ENCODE measurements at regions not wholly inside any gene's neighbourhood (a gene's known extent, or its start where the extent isn't known, plus 50 kb on each side); places are given as distances from the start of the nearest gene placed in this dataset.

DNA sequence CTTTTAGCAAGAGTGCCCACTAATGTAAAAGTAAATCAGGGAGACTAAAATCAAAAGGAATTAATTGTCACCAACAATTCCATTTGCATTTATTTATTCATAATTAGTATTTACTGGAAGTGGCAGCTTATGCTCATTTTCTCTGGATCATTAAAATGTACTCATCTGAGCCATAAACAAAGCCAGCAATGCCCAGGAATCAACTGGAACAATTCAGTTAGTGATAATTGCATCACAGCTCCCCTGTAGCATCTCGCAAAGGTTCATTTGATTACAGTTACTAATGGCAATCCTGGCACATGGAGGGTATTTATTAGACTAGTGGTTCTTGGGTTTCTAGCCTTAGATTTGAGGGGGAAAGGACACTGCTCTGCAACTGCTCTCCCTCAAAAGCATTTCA is 92.7 kb upstream of the C1orf21 start:
- TF ChIP-seq, protein P1, sequence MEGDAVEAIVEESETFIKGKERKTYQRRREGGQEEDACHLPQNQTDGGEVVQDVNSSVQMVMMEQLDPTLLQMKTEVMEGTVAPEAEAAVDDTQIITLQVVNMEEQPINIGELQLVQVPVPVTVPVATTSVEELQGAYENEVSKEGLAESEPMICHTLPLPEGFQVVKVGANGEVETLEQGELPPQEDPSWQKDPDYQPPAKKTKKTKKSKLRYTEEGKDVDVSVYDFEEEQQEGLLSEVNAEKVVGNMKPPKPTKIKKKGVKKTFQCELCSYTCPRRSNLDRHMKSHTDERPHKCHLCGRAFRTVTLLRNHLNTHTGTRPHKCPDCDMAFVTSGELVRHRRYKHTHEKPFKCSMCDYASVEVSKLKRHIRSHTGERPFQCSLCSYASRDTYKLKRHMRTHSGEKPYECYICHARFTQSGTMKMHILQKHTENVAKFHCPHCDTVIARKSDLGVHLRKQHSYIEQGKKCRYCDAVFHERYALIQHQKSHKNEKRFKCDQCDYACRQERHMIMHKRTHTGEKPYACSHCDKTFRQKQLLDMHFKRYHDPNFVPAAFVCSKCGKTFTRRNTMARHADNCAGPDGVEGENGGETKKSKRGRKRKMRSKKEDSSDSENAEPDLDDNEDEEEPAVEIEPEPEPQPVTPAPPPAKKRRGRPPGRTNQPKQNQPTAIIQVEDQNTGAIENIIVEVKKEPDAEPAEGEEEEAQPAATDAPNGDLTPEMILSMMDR (IDR thresholded peaks at IDR 0.05 in 8 of 11, conservative IDR thresholded peaks at IDR 0.05 in 3 of 11): no peak
- TF ChIP-seq POLR2A (IDR thresholded peaks at IDR 0.05) (no peak), POLR2AphosphoS5 (IDR thresholded peaks at IDR 0.05) (no peak)

Data from spleen (tissue), 7 donors.